DMS 273 treated with DMSO at 0.1 percent for 48 hours (cell line): ENCODE measurements at regions not wholly inside any gene's neighbourhood (a gene's known extent, or its start where the extent isn't known, plus 50 kb on each side); places are given as distances from the start of the nearest gene placed in this dataset.
"Not testable (repeated sequence)": the region's sequence is repeated elsewhere in the genome, so short reads cannot be mapped to it uniquely, and the experiment has no call there.

Experiments
- DNase-seq: peaks from one replicate; lab custom pipeline; 2025; lab: John Stamatoyannopoulos, UW

GRCh38 chr14:88929656-88930436 is 105.4 kb downstream of the TTC8 start:
- no peak for DNase-seq

- DNase-seq: no peak
These were observed 107.1 kb downstream of the TTC8 start for GRCh38 chr14:88931321-88932110.

- DNase-seq: peak; percentile 31
These were observed 108.7 kb downstream of the TTC8 start for GRCh38 chr14:88933191-88933590.

- no peak for DNase-seq
These were observed 109.9 kb downstream of the TTC8 start for GRCh38 chr14:88934351-88934806.

GRCh38 chr14:88935083-88935482 is 110.6 kb downstream of the TTC8 start:
- no peak for DNase-seq

- no peak for DNase-seq
These were observed 113.3 kb downstream of the TTC8 start for GRCh38 chr14:88937706-88938105.

GRCh38 chr14:88940671-88941070 is 116.2 kb downstream of the TTC8 start:
- DNase-seq: no peak

GRCh38 chr14:88941414-88941813 is 117.0 kb downstream of the TTC8 start:
- DNase-seq: no peak

GRCh38 chr14:88947646-88948598 is 123.5 kb downstream of the TTC8 start:
- DNase-seq: no peak

- no peak for DNase-seq
These were observed 125.6 kb downstream of the TTC8 start for GRCh38 chr14:88950069-88950468.

GRCh38 chr14:88951370-88951769 is 126.9 kb downstream of the TTC8 start:
- DNase-seq: no peak

GRCh38 chr14:88952901-88953300 is 128.4 kb downstream of the TTC8 start:
- DNase-seq: no peak

- DNase-seq: peak; percentile 71
These were observed 131.0 kb downstream of the TTC8 start for GRCh38 chr14:88955455-88955854.

- DNase-seq: no peak
These were observed 136.0 kb downstream of the TTC8 start for GRCh38 chr14:88960496-88960895.

- DNase-seq: no peak
These were observed 136.8 kb downstream of the TTC8 start for GRCh38 chr14:88961214-88961613.

- no peak for DNase-seq
These were observed 137.9 kb downstream of the TTC8 start for GRCh38 chr14:88962356-88962755.

GRCh38 chr14:88967299-88967698 is 142.8 kb downstream of the TTC8 start:
- DNase-seq: no peak

GRCh38 chr14:88975043-88975830 is 150.8 kb downstream of the TTC8 start:
- peak; percentile 22 for DNase-seq

- DNase-seq: no peak
These were observed 151.5 kb downstream of the TTC8 start for GRCh38 chr14:88975926-88976325.

- not testable (repeated sequence) for DNase-seq
These were observed 156.5 kb downstream of the TTC8 start for GRCh38 chr14:88980907-88981306.

GRCh38 chr14:88981948-88982347 is 157.5 kb downstream of the TTC8 start:
- DNase-seq: no peak
